Panc1 (cell line): ENCODE measurements at regions not wholly inside any gene's neighbourhood (a gene's known extent, or its start where the extent isn't known, plus 50 kb on each side); places are given as distances from the start of the nearest gene placed in this dataset.

ENCODE experiments used
- ATAC-seq: fragments of 200-7000 bp; cut with Tn5 transposase; 2 replicates; pipeline ENCODE4 v1.9.1; 2020; ENCODE audit warnings: mild to moderate bottlenecking, moderate library complexity
- BruUV-seq: library from RNA; stranded (reverse); fragments of 400-500 nt; replicated peaks from 2 replicates; lab custom pipeline; 2021; lab: Mats Ljungman, UMichigan
- CTCF ChIA-PET: fragments of 300-600 bp; sonication (Branson Sonifier 250); formaldehyde crosslinking; loops from one replicate; lab custom pipeline; 2022; ENCODE audit warnings: antibody characterized with exemption; lab: Charles Lee
- POLR2A ChIA-PET: fragments of 300-600 bp; sonication (Branson Sonifier 250); formaldehyde crosslinking; loops from one replicate; lab custom pipeline; 2022; ENCODE audit warnings: antibody characterized with exemption; lab: Charles Lee
- DNase-seq: peaks from one replicate; pipeline ENCODE4 v3.0.0-alpha.2; 2010; ENCODE audit warnings: low read depth, low spot score
- H3K27ac ChIP-seq: 2 replicates; pipeline ENCODE4 v1.5.1; 2011; ENCODE audit warnings: mild to moderate bottlenecking, low read length, inconsistent platforms
- H3K27me3 ChIP-seq: fragments of 200-500 bp; sonication (Bioruptor generic); 2 replicates; pipeline ENCODE4 v1.6.0; 2014; ENCODE audit warnings: low read length, inconsistent platforms; ENCODE audit not compliant: control insufficient read depth, insufficient read depth
- H3K36me3 ChIP-seq: fragments of 200-500 bp; sonication (Bioruptor generic); 2 replicates; pipeline ENCODE4 v1.5.1; 2014; ENCODE audit warnings: inconsistent platforms, mild to moderate bottlenecking, low read length, moderate library complexity; ENCODE audit not compliant: control insufficient read depth, insufficient read depth
- H3K4me1 ChIP-seq: 2 replicates; pipeline ENCODE4 v1.5.1; 2011; ENCODE audit warnings: inconsistent platforms, mild to moderate bottlenecking, low read length, moderate library complexity; ENCODE audit not compliant: control insufficient read depth, insufficient read depth
- H3K4me3 ChIP-seq, 2 experiments: 2 replicates each; pipeline ENCODE4 v1.5.1; 2011 to 2012; ENCODE audit warnings: low read depth in 2 of 2, low read length in 2 of 2, mild to moderate bottlenecking in 2 of 2, inconsistent platforms in 1 of 2, moderate library complexity in 1 of 2
- H3K9me3 ChIP-seq: fragments of 200-500 bp; sonication (Bioruptor generic); 2 replicates; pipeline ENCODE4 v1.5.1; 2014; ENCODE audit warnings: low read depth, mild to moderate bottlenecking, inconsistent platforms, low read length, moderate library complexity; ENCODE audit not compliant: control insufficient read depth, insufficient read depth
- CTCF ChIP-seq: fragments of 450-650 bp; IDR thresholded peaks from 2 replicates; pipeline ENCODE4 v1.5.1; 2017; ENCODE audit warnings: mild to moderate bottlenecking
- POLR2AphosphoS5 ChIP-seq: IDR thresholded peaks from 2 replicates; pipeline ENCODE4 v1.6.1; 2012; ENCODE audit warnings: mild to moderate bottlenecking, low read depth, low read length, moderate library complexity
- REST ChIP-seq, 2 experiments: IDR thresholded peaks; 2 replicates each; pipeline ENCODE4 v1.6.1; 2011 to 2012; ENCODE audit warnings: low read depth in 2 of 2, control low read depth in 1 of 2, low read length in 1 of 2, mild to moderate bottlenecking in 1 of 2, moderate library complexity in 1 of 2; ENCODE audit not compliant: insufficient read depth in 1 of 2
- SIN3A ChIP-seq: IDR thresholded peaks from 2 replicates; pipeline ENCODE4 v1.6.1; 2012; ENCODE audit warnings: low read depth, mild to moderate bottlenecking, low read length, moderate library complexity, borderline replicate concordance; ENCODE audit not compliant: insufficient read depth
- TCF7L2 ChIP-seq: IDR thresholded peaks from 2 replicates; pipeline ENCODE4 v1.6.1; 2011; ENCODE audit warnings: mild to moderate bottlenecking, low read depth, low read length, inconsistent platforms
- in situ Hi-C: cut with HindIII; loops from 2 replicates; pipeline ENCODE4 v1.10.0; 2016; ENCODE audit warnings: low sequenced_read_pairs, low pct_unique_long_range_greater_than_20kb
- intact Hi-C: fragments of 100-400 bp; cut with micrococcal nuclease; formaldehyde crosslinking; loops from one replicate; pipeline ENCODE4 v1.10.0; 2022; ENCODE audit not compliant: unreplicated experiment

- DNase-seq, result no peak
- Histone ChIP-seq H3K36me3 (no peaks in the 10 kb centered on the region), H3K9me3 (no peaks in the 10 kb centered on the region), H3K4me3 (no peak overlapping the region), H3K27ac (no peak overlapping the region), H3K27me3 (no peaks in the 10 kb centered on the region; the same call in none of the 2 replicates), H3K4me1 (no peaks in the 10 kb centered on the region)
- TF ChIP-seq SIN3A, result no peak
- TF ChIP-seq REST (IDR thresholded peaks at IDR 0.05; ENCODE audit: insufficient read depth in 1 of 2, low read depth in 2 of 2, low read length in 1 of 2), result no peak
- no peak for TF ChIP-seq TCF7L2
- no peak for ATAC-seq
- intact Hi-C loops, result no loop called here
- no TSS peak for BruUV-seq
- in situ Hi-C loops, result no loop called here
- POLR2A ChIA-PET, result no interaction called here
- CTCF ChIA-PET, result no interaction called here
Measured at GRCh38 chr1:65704318-65704717, 88.4 kb upstream of the PDE4B start.

- BruUV-seq, result no TSS peak
- intact Hi-C loops, result no loop called here
- H3K9me3 ChIP-seq, result no peaks in the 10 kb centered on the region
- in situ Hi-C loops, result no loop called here
- DNase-seq, result no peak
- H3K36me3 ChIP-seq, result no peaks in the 10 kb centered on the region
- no peak overlapping the region for H3K27ac ChIP-seq
- no peaks in the 10 kb centered on the region for H3K4me1 ChIP-seq
- no peak overlapping the region for H3K4me3 ChIP-seq
- POLR2A ChIA-PET, result no interaction called here
- CTCF ChIA-PET, result no interaction called here
- no peaks in the 10 kb centered on the region; the same call in 1 of the 2 replicates for H3K27me3 ChIP-seq
- TF ChIP-seq POLR2AphosphoS5 (no peak), CTCF (no peak), TCF7L2 (no peak), SIN3A (no peak)
- no peak for ATAC-seq
Measured at GRCh38 chr1:65717815-65718454, 74.8 kb upstream of the PDE4B start.

- intact Hi-C loops, result no loop called here
- no peak for TF ChIP-seq POLR2AphosphoS5
- no peak for TF ChIP-seq TCF7L2
- no peak for TF ChIP-seq CTCF
- TF ChIP-seq SIN3A, result no peak
- no peak for TF ChIP-seq REST (IDR thresholded peaks at IDR 0.05; ENCODE audit: insufficient read depth in 1 of 2, low read depth in 2 of 2, low read length in 1 of 2)
- ChIA-PET POLR2A (interaction anchor here (0.6 kb wide), 1 partner anchor 483 kb away, joined by 5 read pairs; no protein-coding TSS in a partner anchor), CTCF (no interaction called here)
- no peak for ATAC-seq
- in situ Hi-C loops, result no loop called here
- Histone ChIP-seq H3K4me1 (no peaks in the 10 kb centered on the region), H3K36me3 (no peaks in the 10 kb centered on the region), H3K4me3 (no peak overlapping the region), H3K27me3 (no peaks in the 10 kb centered on the region), H3K9me3 (no peaks in the 10 kb centered on the region), H3K27ac (no peak overlapping the region)
- no peak for DNase-seq
- BruUV-seq, result no TSS peak
Measured at GRCh38 chr1:65719391-65719790, 73.3 kb upstream of the PDE4B start.
